ENCODE measurements at regions not wholly inside any gene's neighbourhood (a gene's known extent, or its start where the extent isn't known, plus 50 kb on each side); places are given as distances from the start of the nearest gene placed in this dataset.
A peak's percentile ranks its signal among the peaks of the same experiment; 100 is the strongest.
"Not testable (repeated sequence)": the region's sequence is repeated elsewhere in the genome, so short reads cannot be mapped to it uniquely, and the experiment has no call there.

DNA sequence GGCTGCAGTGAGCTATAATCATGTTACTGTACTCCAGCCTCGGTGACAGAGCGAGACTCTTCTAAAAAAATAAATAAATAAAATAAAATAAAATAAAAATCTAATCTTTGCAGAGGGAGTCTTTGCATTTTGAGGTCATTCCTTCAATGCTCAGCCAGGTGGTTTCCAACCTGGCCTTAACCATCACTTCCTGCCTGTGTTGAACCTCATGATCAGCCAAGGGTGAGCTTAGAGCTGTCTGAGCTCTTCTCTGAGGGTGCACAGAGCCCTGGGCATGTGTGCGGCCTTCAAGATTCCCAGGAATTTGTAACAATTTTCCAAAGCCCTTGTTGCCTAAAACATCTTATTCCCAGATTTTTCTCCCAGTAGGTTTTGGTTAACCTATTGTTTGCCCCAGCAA, 94.3 kb downstream of the KCNJ12 start:
- DNase-seq (ENCODE audit: low read depth), result not testable (repeated sequence)

- no peak for DNase-seq (ENCODE audit: low read depth)
These were observed 94.7 kb downstream of the KCNJ12 start for GRCh38 chr17:21470861-21471260.

- DNase-seq (ENCODE audit: low read depth), result no peak
These were observed 98.7 kb downstream of the KCNJ12 start for GRCh38 chr17:21474815-21475214.

- no peak for DNase-seq (ENCODE audit: low read depth)
These were observed 99.4 kb downstream of the KCNJ12 start for GRCh38 chr17:21475571-21475970.

GRCh38 chr17:21476867-21477266, 100.7 kb downstream of the KCNJ12 start:
- no peak for DNase-seq (ENCODE audit: low read depth)

DNA sequence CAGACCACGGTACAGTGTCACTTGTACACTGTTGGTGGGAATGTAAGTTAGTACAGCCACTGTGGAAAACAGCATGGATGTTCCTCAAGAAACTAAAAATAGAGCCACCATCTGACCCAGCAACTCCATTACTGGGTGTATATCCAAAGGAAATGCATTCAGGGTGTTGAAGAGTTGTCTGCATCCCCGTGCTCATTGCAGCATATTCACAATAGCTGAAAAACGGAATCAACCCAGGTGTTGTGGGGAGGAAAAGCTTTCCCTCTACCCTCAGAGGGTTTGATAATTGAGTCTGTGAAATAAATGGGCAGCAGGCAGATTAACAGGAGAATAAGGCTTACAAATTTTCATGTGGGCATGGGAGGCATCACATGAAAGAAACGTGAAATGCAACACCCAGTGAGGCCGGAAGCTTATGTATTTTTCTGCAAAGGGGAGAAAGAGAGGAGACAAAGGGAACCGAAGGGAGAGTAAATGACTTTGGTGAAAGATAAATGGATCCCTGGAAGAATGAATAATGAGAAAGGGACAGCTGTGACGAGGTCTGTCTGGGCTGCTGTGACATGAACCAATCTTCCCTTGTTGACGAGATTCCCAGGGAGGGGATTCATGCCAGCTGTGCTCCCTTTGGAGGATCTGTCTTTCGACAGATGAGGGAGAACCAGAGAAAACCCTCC, 106.2 kb downstream of the KCNJ12 start:
- no peak for DNase-seq (ENCODE audit: low read depth)

- DNase-seq (ENCODE audit: low read depth), result not testable (repeated sequence)
These were observed 111.9 kb downstream of the KCNJ12 start for GRCh38 chr17:21488043-21488442.

DNA sequence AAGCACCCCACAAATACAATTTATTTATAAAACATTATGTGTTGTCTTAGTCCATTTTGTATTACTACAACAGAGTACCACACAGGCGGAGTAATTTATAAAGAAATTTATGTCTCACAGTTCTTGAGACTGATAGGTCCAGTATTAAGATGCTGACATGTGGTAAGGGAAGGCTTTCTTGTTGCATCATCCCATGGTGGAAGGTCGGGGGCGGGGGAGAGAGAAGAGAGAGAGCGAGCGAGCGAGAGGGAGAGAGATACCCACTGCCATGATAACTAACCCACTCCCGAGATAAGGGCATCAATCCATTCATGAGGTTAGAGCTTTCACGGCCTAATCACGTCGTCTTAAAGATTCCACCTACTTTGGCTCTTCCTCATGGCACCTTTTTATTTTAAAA, 117.8 kb downstream of the KCNJ12 start:
- no peak for DNase-seq (ENCODE audit: low read depth)

DNA sequence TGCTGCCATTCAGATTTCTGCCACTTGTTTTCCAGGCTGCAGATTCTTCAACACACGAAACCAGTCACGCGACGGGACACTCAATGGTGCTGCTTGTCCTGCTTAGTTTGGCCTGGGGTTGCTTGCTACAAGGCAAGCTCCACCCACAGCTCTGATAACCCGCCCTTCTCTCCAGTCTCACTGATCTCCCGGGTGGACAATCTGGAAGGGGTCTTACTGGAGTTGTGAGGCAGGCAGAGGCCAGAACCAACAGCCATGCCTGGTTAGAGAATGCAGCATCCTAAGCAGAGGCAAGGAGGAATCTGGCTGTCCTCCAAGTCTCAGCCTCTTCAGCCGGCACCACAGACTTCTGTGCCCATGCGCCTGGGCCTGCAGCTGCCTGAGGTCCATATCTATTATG, 119.1 kb downstream of the KCNJ12 start:
- DNase-seq (ENCODE audit: low read depth), result no peak

- DNase-seq (ENCODE audit: low read depth), result no peak
These were observed 123.9 kb downstream of the KCNJ12 start for GRCh38 chr17:21500064-21500463.

- DNase-seq (ENCODE audit: low read depth), result not testable (repeated sequence)
These were observed 126.0 kb downstream of the KCNJ12 start for GRCh38 chr17:21501927-21502700.

GRCh38 chr17:21505819-21506815, 130.0 kb downstream of the KCNJ12 start:
- no peak for DNase-seq (ENCODE audit: low read depth)

- DNase-seq (ENCODE audit: low read depth), result not testable (repeated sequence)
These were observed 131.6 kb downstream of the KCNJ12 start for GRCh38 chr17:21507806-21508205.

DNA sequence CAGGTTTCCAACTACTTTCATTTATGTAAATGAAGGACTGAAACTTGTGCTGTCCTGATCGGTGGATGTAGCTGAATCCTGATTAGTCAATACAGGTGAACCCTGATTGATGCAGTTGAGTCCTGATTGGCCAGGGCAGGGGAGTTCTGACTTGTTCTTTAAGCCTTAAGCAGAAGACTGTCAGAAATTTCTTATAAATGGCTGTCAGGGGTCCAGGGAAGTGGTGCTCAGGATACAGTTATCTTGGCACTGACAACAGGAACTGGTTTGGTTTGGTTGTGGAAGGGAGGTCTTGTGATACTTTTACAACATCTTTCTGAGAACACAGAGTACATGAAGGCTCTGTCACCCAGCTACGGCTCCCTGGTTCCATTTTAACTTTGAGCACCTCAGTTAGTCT, 132.1 kb downstream of the KCNJ12 start:
- DNase-seq (ENCODE audit: low read depth), result no peak

GRCh38 chr17:21509356-21509755, 133.2 kb downstream of the KCNJ12 start:
- not testable (repeated sequence) for DNase-seq (ENCODE audit: low read depth)

DNA sequence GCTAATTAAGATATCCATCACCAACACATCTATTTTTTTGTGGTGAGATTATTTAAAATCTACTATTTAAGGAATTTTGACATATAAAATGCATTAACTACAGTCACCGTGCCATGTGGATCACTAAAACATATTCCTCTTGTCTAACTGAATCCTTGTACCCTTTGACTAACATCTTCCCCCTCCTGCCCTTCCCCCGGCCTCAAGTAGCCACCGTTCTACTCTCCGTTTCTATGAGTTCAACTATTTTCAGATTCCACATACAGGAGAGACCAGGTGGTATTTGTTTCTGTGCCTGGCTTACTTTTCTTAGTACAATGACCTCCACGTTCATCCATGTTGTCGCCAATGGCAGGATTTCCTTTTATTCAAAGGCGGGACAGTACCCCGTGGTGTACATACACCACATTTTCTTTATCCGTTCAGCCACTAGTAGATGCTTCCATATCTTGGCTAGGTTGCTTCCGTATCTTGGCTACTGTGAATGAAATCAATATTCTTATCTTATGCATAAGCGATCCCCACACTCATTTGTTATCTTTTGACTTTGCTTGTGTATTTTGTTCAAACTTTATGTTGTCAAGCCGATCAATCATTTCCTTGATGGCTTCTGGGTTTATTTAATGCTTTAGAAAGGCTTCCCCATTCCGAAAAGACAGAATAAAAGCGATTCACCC, 134.7 kb downstream of the KCNJ12 start:
- no peak for DNase-seq (ENCODE audit: low read depth)

GRCh38 chr17:21511363-21512195, 135.4 kb downstream of the KCNJ12 start:
- DNase-seq (ENCODE audit: low read depth), result peak; percentile 23

DNA sequence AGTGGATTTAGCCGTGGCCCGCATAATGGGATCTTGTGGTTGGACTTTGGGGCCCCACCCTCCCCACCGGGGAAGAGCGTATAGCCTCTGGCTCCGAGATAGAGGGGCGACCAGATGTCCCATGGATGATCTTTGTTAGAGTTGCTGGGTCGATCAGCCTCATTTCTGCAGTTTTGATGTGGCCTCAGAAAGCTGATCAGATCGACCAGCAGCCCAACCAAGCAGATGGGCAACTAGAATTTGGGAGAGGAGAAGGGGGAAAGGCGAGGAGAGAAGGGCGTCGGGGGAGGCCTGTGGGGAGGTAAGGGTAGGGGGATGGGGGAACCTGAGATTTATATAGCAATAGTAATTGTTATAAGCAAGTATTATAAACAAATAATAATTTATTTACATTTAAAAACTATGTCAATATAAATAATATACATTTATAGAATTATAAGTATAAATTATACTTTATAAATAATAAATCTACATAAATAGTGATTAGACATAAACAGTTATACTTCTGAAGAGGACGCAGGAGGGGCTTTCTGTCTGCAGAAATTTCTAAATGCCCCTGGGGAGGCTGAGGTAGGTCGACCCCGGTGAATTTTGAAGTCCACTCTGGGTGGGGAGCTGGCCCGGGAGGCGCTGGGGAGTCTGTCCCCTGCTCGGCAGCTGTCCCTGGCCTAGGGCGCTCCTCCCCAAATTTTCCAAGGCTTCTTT, 136.3 kb downstream of the KCNJ12 start:
- DNase-seq (ENCODE audit: low read depth), result no peak

DNA sequence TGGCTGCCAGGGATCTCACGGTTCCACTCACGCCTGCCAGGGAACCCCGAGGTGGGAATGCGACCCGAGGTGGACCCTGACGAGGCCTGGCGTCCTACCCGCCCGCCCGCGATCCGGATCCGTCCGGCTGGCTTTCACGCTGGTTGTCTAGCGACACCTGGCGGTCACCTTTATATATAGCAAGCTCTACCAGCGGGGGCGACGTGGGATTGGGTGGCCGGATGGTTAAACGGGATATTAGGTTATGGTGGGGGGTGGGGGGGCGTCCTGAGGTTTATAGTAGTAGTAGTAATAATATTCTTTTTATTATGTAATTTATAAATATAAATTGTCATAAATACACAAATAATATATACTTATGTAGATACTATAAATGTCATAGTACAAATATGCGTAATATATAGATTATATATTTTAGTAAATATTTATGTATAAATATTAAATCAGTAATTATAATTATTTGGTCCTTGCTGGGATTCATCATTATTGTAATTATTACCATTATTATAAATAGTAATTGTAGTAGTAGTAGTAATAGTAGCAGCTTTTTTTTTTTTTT, 136.9 kb downstream of the KCNJ12 start:
- peak; percentile 41 for DNase-seq (ENCODE audit: low read depth)

DNA sequence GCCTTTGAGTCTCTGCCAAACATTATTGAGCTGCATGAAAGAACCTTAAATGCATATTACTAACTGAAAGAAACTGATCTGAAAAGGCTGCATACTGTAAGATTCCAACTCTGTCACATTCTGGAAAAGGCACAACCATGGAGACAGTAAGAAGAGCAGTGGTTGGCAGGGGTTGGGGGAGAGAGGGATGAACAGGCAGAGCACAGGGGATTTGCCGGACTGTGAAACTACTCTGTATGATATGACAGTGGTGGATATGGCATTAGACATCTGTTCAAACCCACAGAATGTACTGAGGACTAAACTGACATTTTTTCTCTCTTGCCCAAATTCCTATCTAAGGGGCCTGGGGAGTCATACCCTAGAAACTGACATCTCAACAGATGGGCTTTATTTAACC, 138.4 kb downstream of the KCNJ12 start:
- not testable (repeated sequence) for DNase-seq (ENCODE audit: low read depth)
